ENCODE measurements at regions not wholly inside any gene's neighbourhood (a gene's known extent, or its start where the extent isn't known, plus 50 kb on each side); places are given as distances from the start of the nearest gene placed in this dataset.

DNA sequence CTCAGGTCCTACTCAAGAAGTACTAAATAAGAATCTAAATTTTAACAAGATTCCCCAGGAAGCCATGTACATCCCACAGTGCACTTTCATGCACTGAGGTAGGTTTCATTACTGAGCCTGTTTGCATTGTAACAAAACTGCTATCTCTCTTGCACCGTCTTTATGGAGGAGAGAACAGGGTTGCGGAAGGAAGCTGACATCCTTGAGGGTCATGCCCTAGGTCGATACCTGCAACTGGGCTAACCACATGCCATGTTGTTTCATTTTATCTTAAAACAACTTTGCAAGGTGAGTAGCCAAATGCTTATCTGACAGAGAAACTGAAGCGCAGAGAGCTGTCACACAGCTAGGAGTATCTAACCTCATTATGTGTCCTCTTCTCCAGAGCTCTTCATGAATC, 656.3 kb upstream of the TENM4 start:
- 86 to 87% methylated on average over 4 of the region's 4 CpGs for WGBS, 2 donors
- H3K4me1 ChIP-seq (ENCODE audit: control insufficient read depth in 5 of 5, insufficient read depth in 5 of 5, low read length in 5 of 5), result no peaks in the 10 kb centered on the region
- TF ChIP-seq, protein P1, sequence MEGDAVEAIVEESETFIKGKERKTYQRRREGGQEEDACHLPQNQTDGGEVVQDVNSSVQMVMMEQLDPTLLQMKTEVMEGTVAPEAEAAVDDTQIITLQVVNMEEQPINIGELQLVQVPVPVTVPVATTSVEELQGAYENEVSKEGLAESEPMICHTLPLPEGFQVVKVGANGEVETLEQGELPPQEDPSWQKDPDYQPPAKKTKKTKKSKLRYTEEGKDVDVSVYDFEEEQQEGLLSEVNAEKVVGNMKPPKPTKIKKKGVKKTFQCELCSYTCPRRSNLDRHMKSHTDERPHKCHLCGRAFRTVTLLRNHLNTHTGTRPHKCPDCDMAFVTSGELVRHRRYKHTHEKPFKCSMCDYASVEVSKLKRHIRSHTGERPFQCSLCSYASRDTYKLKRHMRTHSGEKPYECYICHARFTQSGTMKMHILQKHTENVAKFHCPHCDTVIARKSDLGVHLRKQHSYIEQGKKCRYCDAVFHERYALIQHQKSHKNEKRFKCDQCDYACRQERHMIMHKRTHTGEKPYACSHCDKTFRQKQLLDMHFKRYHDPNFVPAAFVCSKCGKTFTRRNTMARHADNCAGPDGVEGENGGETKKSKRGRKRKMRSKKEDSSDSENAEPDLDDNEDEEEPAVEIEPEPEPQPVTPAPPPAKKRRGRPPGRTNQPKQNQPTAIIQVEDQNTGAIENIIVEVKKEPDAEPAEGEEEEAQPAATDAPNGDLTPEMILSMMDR (IDR thresholded peaks at IDR 0.05; ENCODE audit: control extremely low read depth, extremely low read depth), result no peak

DNA sequence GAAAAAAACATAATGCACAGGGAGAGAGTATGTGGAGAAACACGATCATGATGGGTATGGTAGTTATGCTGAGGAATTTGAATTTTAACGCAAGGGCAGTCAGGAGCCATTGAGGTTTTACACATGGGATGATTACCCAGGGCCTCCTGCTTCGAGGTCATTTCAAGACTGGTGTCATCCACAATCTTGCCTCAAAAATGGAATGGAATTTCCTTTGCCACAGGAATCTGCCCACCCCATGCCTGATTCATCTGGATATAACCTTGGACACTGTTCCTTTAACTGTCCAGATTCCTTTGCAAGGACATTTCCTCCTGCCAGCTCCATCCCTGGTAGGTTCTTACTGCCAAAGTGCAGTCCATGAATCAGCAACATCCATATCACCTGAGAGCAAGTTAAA, 655.9 kb upstream of the TENM4 start:
- DNase-seq (no peak), ATAC-seq (ENCODE audit: insufficient read depth, low FRiP score) (no peak)
- TF ChIP-seq, protein P1 (IDR thresholded peaks at IDR 0.05; ENCODE audit: control extremely low read depth, extremely low read depth), result no peak
- Histone ChIP-seq H3K4me3 (no peak overlapping the region), H3K9ac (ENCODE audit: insufficient read depth in 1 of 2, low read length in 2 of 2) (no peak overlapping the region), H3K9me3 (ENCODE audit: control insufficient read depth in 4 of 4, insufficient read depth in 3 of 4, low read length in 3 of 4) (peaks cover 0 to 3% (median 0%) of the 10 kb centered on the region in 4 donors), H3K36me3 (ENCODE audit: control insufficient read depth in 4 of 4, insufficient read depth in 4 of 4, low read length in 4 of 4) (no peaks in the 10 kb centered on the region), H3K27me3 (ENCODE audit: control insufficient read depth in 3 of 3, insufficient read depth in 3 of 3, low read length in 2 of 3) (no peaks in the 10 kb centered on the region), H3K4me1 (ENCODE audit: control insufficient read depth in 5 of 5, insufficient read depth in 5 of 5, low read length in 5 of 5) (no peaks in the 10 kb centered on the region), H3K27ac (ENCODE audit: low read depth in 1 of 2, low read length in 1 of 2) (no peak overlapping the region)
- 80 to 83% methylated on average over 3 of the region's 3 CpGs for WGBS, 2 donors

More for the DNA sequence above, 656.3 kb upstream of the TENM4 start:
- Histone ChIP-seq H3K27me3 (ENCODE audit: control insufficient read depth in 3 of 3, insufficient read depth in 3 of 3, low read length in 2 of 3) (no peaks in the 10 kb centered on the region), H3K9me3 (ENCODE audit: control insufficient read depth in 4 of 4, insufficient read depth in 3 of 4, low read length in 3 of 4) (peaks cover 0 to 3% (median 0%) of the 10 kb centered on the region in 4 donors), H3K9ac (ENCODE audit: insufficient read depth in 1 of 2, low read length in 2 of 2) (no peak overlapping the region), H3K4me3 (no peak overlapping the region), H3K27ac (ENCODE audit: low read depth in 1 of 2, low read length in 1 of 2) (no peak overlapping the region), H3K36me3 (ENCODE audit: control insufficient read depth in 4 of 4, insufficient read depth in 4 of 4, low read length in 4 of 4) (no peaks in the 10 kb centered on the region)
- ATAC-seq (ENCODE audit: insufficient read depth, low FRiP score) (no peak), DNase-seq (no peak)

DNA sequence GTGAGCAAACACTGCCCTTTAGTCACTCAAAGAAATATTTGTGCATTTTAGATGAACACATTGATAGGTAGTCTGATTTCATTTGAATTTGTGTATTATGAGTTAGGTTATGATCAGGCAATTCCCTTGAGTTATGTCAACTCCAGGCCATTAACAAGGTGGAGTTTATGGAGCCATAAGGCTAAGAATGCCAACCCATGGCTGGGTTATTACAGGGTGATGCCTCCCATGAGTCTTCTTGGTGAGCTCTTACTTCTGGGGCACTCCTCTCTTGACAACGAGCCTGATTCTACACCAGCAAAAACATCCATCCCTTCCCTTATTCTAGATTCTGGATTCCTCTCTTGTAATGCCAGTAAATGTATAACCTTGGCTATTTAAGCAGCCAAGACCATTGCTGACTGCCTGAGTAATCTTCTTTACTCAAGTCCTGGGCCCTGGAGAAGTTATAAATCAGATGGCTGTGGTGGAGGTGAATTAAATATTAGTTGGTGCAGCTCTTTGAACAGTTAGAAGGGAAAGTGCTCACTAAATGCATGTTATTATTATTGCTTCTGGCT, 645.7 kb upstream of the TENM4 start:
- Histone ChIP-seq H3K9me3 (ENCODE audit: control insufficient read depth in 4 of 4, insufficient read depth in 3 of 4, low read length in 3 of 4) (peaks cover 0 to 3% (median 0%) of the 10 kb centered on the region in 4 donors), H3K27me3 (ENCODE audit: control insufficient read depth in 3 of 3, insufficient read depth in 3 of 3, low read length in 2 of 3) (no peaks in the 10 kb centered on the region), H3K27ac (ENCODE audit: low read depth in 1 of 2, low read length in 1 of 2) (no peak overlapping the region), H3K9ac (ENCODE audit: insufficient read depth in 1 of 2, low read length in 2 of 2) (no peak overlapping the region), H3K4me1 (ENCODE audit: control insufficient read depth in 5 of 5, insufficient read depth in 5 of 5, low read length in 5 of 5) (no peaks in the 10 kb centered on the region), H3K4me3 (no peak overlapping the region), H3K36me3 (ENCODE audit: control insufficient read depth in 4 of 4, insufficient read depth in 4 of 4, low read length in 4 of 4) (no peaks in the 10 kb centered on the region)
- no peak for DNase-seq
- 65 to 91% methylated on average over 1 of the region's 1 CpG for WGBS, 2 donors
- TF ChIP-seq, protein P1 (IDR thresholded peaks at IDR 0.05; ENCODE audit: control extremely low read depth, extremely low read depth), result no peak
- ATAC-seq (ENCODE audit: insufficient read depth, low FRiP score), result no peak

DNA sequence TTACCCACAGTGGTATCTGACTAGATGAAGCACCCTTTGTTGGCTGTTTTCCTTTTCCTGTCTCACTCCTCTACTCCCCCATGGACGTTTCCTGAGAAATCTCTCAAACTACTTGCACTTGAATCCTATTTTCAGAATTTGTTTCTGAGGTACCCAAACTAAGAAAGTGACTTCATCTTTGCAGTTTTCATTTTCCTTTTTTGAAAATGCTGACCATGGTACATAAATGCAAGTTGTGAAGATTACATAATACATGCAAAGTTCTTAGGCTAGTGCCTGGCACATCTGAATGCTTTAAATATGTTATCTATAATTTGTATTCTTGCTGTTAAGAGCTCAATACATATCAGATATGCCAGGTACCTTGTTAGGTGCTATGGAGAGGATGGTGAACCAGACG, 644.7 kb upstream of the TENM4 start:
- Histone ChIP-seq H3K9me3 (ENCODE audit: control insufficient read depth in 4 of 4, insufficient read depth in 3 of 4, low read length in 3 of 4) (peaks cover 0 to 3% (median 0%) of the 10 kb centered on the region in 4 donors), H3K4me1 (ENCODE audit: control insufficient read depth in 5 of 5, insufficient read depth in 5 of 5, low read length in 5 of 5) (no peaks in the 10 kb centered on the region), H3K9ac (ENCODE audit: insufficient read depth in 1 of 2, low read length in 2 of 2) (no peak overlapping the region), H3K27me3 (ENCODE audit: control insufficient read depth in 3 of 3, insufficient read depth in 3 of 3, low read length in 2 of 3) (no peaks in the 10 kb centered on the region), H3K4me3 (no peak overlapping the region), H3K36me3 (ENCODE audit: control insufficient read depth in 4 of 4, insufficient read depth in 4 of 4, low read length in 4 of 4) (no peaks in the 10 kb centered on the region), H3K27ac (ENCODE audit: low read depth in 1 of 2, low read length in 1 of 2) (no peak overlapping the region)
- DNase-seq (no peak), ATAC-seq (ENCODE audit: insufficient read depth, low FRiP score) (no peak)
- TF ChIP-seq, protein P1 (IDR thresholded peaks at IDR 0.05; ENCODE audit: control extremely low read depth, extremely low read depth), result no peak
- 61 to 62% methylated on average over 2 of the region's 2 CpGs for WGBS, 2 donors

Data from lung (tissue), 11 donors.